Suppressor macrophage treated with lipopolysaccharide for 4 hours (primary cell): ENCODE measurements at regions not wholly inside any gene's neighbourhood (a gene's known extent, or its start where the extent isn't known, plus 50 kb on each side); places are given as distances from the start of the nearest gene placed in this dataset.

ENCODE experiments used
- DNase-seq: peaks from one replicate; pipeline ENCODE4 v3.0.0-alpha.2; 2020

DNA sequence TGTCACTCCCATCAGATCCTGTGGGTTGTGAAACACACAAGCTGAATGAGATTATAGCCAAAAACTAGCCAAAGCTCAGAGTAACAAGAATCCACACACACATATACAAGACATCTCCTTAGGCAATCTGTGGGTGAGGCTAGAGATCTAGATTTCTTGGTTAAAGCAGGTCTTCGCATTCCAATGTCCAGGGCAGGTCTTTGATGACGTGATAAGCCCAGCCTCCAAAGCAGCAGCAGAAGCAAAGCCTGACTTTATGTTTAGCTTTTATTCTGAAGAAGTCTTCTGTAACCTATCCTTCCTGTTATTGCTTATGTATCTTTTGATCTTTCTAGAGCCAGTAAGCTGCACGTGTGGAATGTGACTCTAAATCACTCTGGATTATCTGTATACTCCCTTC, 199.1 kb upstream of the SLC30A5 start:
- DNase-seq: no peak

- DNase-seq: no peak
Observed at GRCh38 chr5:68898951-68899471, 194.8 kb upstream of the SLC30A5 start.

DNA sequence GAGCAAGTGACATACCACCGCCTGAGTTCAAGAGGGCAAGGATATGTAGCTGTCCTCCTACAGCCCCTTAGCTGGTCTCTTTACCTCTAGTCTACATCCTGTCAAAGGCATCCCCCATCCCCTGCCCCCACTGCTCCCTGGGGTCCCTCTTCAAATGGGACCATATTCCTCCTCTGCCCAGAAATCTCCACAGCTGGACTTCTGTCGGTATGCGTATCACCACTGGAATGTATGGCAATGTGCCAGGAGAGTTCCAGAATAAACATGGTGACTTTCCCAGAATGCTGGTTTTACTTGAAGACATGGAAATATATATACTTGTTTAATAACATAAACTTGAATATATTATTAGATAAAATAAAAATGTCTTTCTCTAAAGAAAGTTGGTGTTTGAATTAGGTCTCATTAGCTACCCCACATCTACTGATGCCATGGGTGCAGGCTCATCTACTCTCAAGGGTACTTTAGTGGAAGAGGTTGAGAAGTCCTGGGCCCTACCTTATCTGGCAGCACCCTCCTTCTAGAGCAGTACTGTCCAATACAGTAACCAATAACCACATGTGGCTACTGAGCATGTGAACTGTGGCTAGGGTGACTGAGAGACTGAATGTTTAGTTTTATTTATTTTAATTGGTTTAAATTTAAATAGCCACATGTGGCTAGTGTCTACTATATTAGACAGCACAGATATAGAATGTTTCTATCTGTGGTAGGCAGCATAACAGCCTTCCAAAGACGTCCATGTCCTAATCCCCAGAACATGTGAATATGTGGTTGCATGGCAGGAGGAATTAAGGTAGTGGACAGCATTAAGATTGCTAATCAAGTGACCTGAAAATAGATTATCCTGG, 181.7 kb upstream of the SLC30A5 start:
- DNase-seq: no peak

- no peak for DNase-seq
Observed at GRCh38 chr5:68915079-68915478, 178.7 kb upstream of the SLC30A5 start.

DNA sequence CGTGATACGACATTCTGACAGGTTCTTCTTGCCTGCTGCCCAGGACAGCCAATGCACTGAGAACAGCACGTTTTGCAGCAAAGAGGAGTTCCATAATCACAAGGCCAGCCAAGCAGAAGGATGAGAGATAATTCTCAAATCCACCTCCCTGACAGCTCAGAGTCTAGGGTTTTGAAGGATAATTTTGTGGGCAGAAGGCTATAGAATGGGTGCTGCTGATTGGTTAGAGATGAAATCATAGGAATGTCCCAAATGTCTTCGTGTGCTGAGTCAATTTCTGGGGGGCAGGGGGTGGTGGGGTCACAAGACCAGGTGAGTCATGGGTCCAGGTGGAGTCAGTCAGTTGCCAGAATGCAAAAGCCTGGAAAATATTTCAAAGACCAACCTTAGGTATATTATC, 175.5 kb upstream of the SLC30A5 start:
- DNase-seq: no peak

- DNase-seq: no peak
Observed at GRCh38 chr5:68919988-68920490, 173.8 kb upstream of the SLC30A5 start.

DNA sequence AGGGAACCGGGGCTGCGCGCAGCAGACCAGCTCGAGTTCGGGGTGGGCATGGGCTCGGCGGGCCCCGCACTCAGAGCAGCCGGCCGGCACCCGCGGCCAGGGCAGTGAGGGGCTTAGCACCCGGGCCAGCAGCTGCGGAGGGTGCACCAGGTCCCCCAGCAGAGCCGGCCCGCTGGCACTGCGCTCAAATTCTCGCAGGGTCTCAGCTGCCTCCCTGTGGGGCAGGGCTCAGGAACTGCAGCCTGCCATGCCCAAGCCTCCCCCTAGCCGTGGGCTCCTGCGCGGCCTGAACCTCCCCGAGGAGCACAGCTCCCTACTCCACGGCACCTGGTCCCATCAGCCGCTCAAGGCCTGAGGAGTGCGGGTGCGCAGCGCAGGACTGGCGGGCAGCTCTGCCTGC, 172.9 kb upstream of the SLC30A5 start:
- no peak for DNase-seq

DNA sequence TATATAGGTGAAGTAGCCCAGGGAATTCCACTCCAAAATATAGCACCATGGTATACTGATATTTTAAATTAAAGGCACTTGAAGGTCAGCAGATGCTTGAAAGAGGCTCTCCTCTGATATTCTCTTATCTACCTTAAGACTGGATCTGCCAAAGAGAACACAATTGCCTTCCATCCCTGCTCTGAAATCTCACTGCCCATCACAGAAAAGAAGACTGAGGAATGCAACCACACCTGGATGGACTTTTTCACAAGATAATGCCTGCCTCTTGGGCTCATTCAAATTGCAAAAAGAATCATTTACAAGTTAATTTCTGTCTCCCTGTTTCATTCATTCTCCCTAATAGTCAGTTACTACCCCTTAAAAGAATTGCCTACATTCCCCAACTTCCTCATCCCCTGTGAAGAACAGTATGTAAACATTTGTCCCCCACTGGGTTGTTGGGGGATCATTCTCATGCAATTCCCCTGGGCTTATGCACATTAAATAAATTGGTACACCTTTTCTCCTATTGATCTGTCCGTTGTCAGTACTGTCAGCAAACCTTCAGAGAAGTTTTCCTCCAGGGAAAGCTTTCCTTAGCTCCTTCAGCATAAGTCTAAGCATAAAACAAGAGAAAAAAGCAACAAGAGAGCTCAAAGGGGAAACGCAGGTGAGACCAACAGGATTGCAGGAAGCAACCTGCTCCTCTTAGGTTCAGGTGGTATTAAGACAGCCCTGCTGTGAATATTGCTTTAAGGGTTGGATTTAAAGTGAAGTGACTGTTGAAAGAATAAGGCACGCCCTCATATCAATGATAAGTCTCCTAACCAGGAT, 171.4 kb upstream of the SLC30A5 start:
- no peak for DNase-seq

GRCh38 chr5:68924481-68925145, 169.2 kb upstream of the SLC30A5 start:
- DNase-seq: no peak

GRCh38 chr5:68928617-68929302, 165.1 kb upstream of the SLC30A5 start:
- DNase-seq: no peak

DNA sequence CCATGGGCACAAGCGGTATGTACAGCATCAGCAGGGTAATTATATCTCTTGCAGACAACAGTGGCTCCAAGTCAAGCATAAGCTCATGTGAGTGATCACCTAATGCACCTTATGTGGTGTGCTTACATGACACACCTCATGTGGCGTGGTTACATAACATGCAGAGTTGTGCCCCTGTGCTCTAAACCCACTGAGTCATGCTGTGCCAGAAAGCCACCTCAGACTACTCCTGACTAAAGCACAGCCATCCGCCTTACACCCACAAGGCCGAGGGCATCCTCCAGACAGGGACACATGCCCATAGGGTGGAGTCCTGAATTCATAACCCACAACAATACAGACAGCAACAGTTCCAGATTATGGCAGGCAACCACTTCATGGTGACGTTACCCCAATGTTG, 163.7 kb upstream of the SLC30A5 start:
- no peak for DNase-seq

- DNase-seq: no peak
Observed at GRCh38 chr5:68932830-68933434, 160.9 kb upstream of the SLC30A5 start.

DNA sequence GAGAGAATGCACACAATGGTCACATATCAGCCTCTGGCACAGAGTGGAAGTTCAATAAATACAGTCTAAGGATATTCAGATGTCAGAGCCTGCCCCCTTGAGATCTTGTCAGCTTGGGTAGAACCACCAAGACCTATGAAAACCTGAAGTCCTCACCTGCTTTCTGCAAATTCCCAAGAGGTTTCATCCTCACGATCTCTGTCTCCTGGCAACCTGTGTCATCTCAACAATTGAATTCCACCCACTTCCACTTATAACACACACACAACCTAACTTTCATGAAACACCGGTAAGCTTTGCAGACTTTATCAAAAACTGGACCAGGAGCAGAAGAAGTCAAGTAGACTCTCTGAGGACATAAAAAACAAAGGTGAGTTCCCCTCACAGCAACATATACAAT, 151.6 kb upstream of the SLC30A5 start:
- DNase-seq: no peak

- no peak for DNase-seq
Observed at GRCh38 chr5:68946728-68947127, 147.1 kb upstream of the SLC30A5 start.

GRCh38 chr5:68947986-68948385, 145.8 kb upstream of the SLC30A5 start:
- DNase-seq: no peak

DNA sequence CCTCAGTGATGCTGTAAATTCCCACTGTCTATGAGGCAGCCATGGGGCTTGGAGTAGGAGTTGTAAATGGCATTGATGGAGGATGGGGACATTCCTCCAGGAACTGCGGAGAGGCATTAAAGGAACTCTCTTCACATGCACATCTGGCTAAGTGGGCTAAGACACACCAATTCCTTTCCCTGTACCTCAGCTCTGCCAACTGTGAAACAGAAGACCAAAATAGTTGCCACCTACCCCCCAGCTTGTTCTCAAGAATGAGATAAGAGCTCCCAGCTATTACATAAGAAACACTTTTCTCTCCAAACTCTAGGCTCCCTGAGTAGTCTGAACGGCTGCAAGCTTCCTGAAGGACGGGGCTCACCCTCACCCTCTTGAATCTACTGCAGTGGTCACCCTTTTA, 144.6 kb upstream of the SLC30A5 start:
- no peak for DNase-seq

- no peak for DNase-seq
Observed at GRCh38 chr5:68949711-68950110, 144.1 kb upstream of the SLC30A5 start.

GRCh38 chr5:68950125-68950524, 143.7 kb upstream of the SLC30A5 start:
- DNase-seq: no peak

DNA sequence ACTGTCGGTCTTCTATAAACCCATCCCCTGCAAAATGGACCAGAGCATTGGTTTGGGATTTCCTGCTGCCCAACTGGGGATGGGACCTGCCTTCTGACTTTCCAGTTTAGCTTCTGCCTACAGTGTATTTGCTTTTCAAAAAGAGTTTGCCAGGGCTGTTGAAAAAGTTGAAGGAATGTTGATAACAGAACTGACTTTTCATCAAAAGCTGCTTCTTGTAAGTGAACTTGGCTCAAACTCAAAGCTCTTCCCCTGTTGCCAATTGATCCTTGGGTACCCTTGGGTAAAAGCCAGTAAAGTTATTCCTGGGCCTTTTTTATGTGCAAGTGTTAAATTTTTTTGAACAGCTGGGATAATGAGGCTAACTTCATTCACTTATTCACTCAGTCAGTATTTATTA, 142.9 kb upstream of the SLC30A5 start:
- no peak for DNase-seq

DNA sequence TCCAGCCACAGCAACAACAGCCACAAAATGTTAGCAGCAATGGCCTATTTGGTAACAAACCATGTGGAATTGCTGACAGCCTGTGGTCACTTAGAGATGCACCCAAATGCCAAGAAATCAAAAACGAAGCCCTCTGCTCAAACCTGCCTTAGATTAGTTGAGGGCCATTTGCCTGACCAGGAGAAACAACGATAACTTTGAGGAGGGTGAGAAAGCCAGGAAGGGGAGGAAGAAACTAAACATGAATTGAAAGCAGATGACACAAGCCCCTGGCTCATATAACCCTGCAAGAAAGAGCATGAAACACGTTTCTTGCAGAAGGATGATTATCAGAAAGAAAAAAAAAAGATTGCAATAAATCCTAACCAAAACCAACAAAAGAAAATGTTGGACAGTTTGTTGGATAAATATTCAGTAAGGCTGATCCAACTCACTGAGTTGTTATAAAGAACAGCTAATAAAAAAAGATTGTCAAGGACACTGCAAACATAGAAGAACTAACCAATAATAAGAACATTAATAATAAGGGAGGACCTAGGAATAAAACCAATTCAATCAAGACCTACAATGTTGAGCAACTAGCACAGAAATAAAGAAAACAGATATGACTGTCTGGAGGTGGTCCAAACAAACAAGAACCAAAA, 140.5 kb upstream of the SLC30A5 start:
- no peak for DNase-seq

- DNase-seq: no peak
Observed at GRCh38 chr5:68953875-68954617, 139.8 kb upstream of the SLC30A5 start.
